ENCODE measurements at regions not wholly inside any gene's neighbourhood (a gene's known extent, or its start where the extent isn't known, plus 50 kb on each side); places are given as distances from the start of the nearest gene placed in this dataset.

DNA sequence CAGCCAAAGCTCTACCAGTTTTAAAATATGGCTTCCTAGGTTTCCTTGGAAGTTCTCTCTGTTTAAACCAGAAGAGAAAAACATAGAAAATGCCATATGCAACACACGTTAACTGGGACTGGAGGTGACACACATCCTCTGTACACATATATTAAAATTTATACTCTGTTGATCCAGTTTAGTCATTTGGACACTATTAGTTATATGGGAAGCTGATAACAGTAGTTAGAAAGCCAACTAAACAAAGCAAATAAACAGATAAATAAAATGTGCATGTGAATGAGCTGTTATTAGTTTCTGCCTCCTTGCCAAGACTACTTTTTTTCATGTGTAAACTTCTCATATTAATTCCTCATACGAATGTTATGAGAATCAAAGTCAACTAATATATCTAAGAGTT is 1249.2 kb upstream of the CDH6 start:
- TF ChIP-seq CTCF (IDR thresholded peaks at IDR 0.05) (no peak), EZH2 (IDR thresholded peaks at IDR 0.05) (no peak), EZH2phosphoT487 (IDR thresholded peaks at IDR 0.05) (no peak)
